NCI-H226 (cell line): ENCODE measurements at regions not wholly inside any gene's neighbourhood (a gene's known extent, or its start where the extent isn't known, plus 50 kb on each side); places are given as distances from the start of the nearest gene placed in this dataset.
A peak's percentile ranks its signal among the peaks of the same experiment; 100 is the strongest.
"Not testable (repeated sequence)": the region's sequence is repeated elsewhere in the genome, so short reads cannot be mapped to it uniquely, and the experiment has no call there.

Experiments used
- DNase-seq: peaks from one replicate; pipeline ENCODE4 v3.0.0-alpha.2; 2015

GRCh38 chr6:130676773-130677144 lies 150.4 kb upstream of the SMLR1 start:
- DNase-seq, result no peak

GRCh38 chr6:130677312-130677711 lies 149.9 kb upstream of the SMLR1 start:
- DNase-seq, result no peak

- no peak for DNase-seq
Observed at GRCh38 chr6:130677766-130678165, 149.4 kb upstream of the SMLR1 start.

GRCh38 chr6:130679684-130680083 lies 147.5 kb upstream of the SMLR1 start:
- peak; percentile 15 for DNase-seq

GRCh38 chr6:130680116-130680515 lies 147.1 kb upstream of the SMLR1 start:
- no peak for DNase-seq

GRCh38 chr6:130681028-130681427 lies 146.2 kb upstream of the SMLR1 start:
- peak; percentile 19 for DNase-seq

GRCh38 chr6:130682066-130682465 lies 145.1 kb upstream of the SMLR1 start:
- no peak for DNase-seq

- no peak for DNase-seq
Observed at GRCh38 chr6:130683761-130684517, 143.3 kb upstream of the SMLR1 start.

GRCh38 chr6:130692659-130693058 lies 134.5 kb upstream of the SMLR1 start:
- no peak for DNase-seq

GRCh38 chr6:130693944-130694343 lies 133.3 kb upstream of the SMLR1 start:
- DNase-seq, result no peak

- no peak for DNase-seq
Observed at GRCh38 chr6:130694606-130695005, 132.6 kb upstream of the SMLR1 start.

- DNase-seq, result peak; percentile 36
Observed at GRCh38 chr6:130696806-130697205, 130.4 kb upstream of the SMLR1 start.

GRCh38 chr6:130697271-130697994 lies 129.8 kb upstream of the SMLR1 start:
- no peak for DNase-seq

- peak; percentile 50 for DNase-seq
Observed at GRCh38 chr6:130697995-130698535, 129.1 kb upstream of the SMLR1 start.

- no peak for DNase-seq
Observed at GRCh38 chr6:130699742-130700141, 127.5 kb upstream of the SMLR1 start.

- DNase-seq, result no peak
Observed at GRCh38 chr6:130700397-130700796, 126.8 kb upstream of the SMLR1 start.

- no peak for DNase-seq
Observed at GRCh38 chr6:130708338-130708737, 118.9 kb upstream of the SMLR1 start.

- not testable (repeated sequence) for DNase-seq
Observed at GRCh38 chr6:130711641-130712040, 115.6 kb upstream of the SMLR1 start.

- no peak for DNase-seq
Observed at GRCh38 chr6:130713144-130713543, 114.1 kb upstream of the SMLR1 start.

- no peak for DNase-seq
Observed at GRCh38 chr6:130715058-130715457, 112.1 kb upstream of the SMLR1 start.

GRCh38 chr6:130716466-130716865 lies 110.7 kb upstream of the SMLR1 start:
- no peak for DNase-seq

- no peak for DNase-seq
Observed at GRCh38 chr6:130717657-130718056, 109.5 kb upstream of the SMLR1 start.

GRCh38 chr6:130720076-130720715 lies 107.0 kb upstream of the SMLR1 start:
- no peak for DNase-seq

GRCh38 chr6:130724089-130724488 lies 103.1 kb upstream of the SMLR1 start:
- DNase-seq, result no peak
